Peyer's patch (tissue), 4 donors: ENCODE measurements at regions not wholly inside any gene's neighbourhood (a gene's known extent, or its start where the extent isn't known, plus 50 kb on each side); places are given as distances from the start of the nearest gene placed in this dataset.

Experiments
- CTCF ChIP-seq, 6 experiments: fragments of 450-650 bp in 4 of 6; fragments of 200-600 bp in 2 of 6; sonication (generic) in 1 of 6; IDR thresholded peaks; one replicate each; pipeline ENCODE4 v1.5.1; 2017 to 2019; ENCODE audit warnings: antibody characterized with exemption in 6 of 6, mild to moderate bottlenecking in 3 of 6, moderate library complexity in 1 of 6
- POLR2A ChIP-seq, 2 donors: fragments of 450-650 bp; IDR thresholded peaks; one replicate each; pipeline ENCODE4 v1.5.1; 2017; ENCODE audit warnings: antibody characterized with exemption in 2 of 2, mild to moderate bottlenecking in 2 of 2, moderate library complexity in 2 of 2

GRCh38 chr4:111954550-111954949 is 190.7 kb upstream of the FAM241A start:
- TF ChIP-seq CTCF (IDR thresholded peaks at IDR 0.05) (no peak), POLR2A (IDR thresholded peaks at IDR 0.05) (no peak)
